ENCODE measurements at regions not wholly inside any gene's neighbourhood (a gene's known extent, or its start where the extent isn't known, plus 50 kb on each side); places are given as distances from the start of the nearest gene placed in this dataset.
"Not testable (repeated sequence)": the region's sequence is repeated elsewhere in the genome, so short reads cannot be mapped to it uniquely, and the experiment has no call there.

- H3K4me1 Mint-ChIP-seq (ENCODE audit: low read depth): no peaks in the 10 kb centered on the region
- H3K27me3 Mint-ChIP-seq (ENCODE audit: low read depth): no peaks in the 10 kb centered on the region
- H3K4me3 Mint-ChIP-seq: no peak overlapping the region
- H3K9me3 Mint-ChIP-seq: no peaks in the 10 kb centered on the region
- H3K36me3 Mint-ChIP-seq (ENCODE audit: insufficient read depth): no peaks in the 10 kb centered on the region
- no peak for ATAC-seq
- DNase-seq: no peak
Measured at GRCh38 chr4:120211408-120212015, 144.9 kb upstream of the MAD2L1 start.

GRCh38 chr4:120209706-120210105 is 143.1 kb upstream of the MAD2L1 start:
- no peak for DNase-seq
- Mint-ChIP-seq H3K27me3 (ENCODE audit: low read depth) (no peaks in the 10 kb centered on the region), H3K36me3 (ENCODE audit: insufficient read depth) (no peaks in the 10 kb centered on the region), H3K9me3 (no peaks in the 10 kb centered on the region), H3K4me3 (no peak overlapping the region), H3K4me1 (ENCODE audit: low read depth) (no peaks in the 10 kb centered on the region)
- no peak for ATAC-seq

GRCh38 chr4:120207021-120207420 is 140.4 kb upstream of the MAD2L1 start:
- H3K27me3 Mint-ChIP-seq (ENCODE audit: low read depth): no peaks in the 10 kb centered on the region

GRCh38 chr4:120202222-120202621 is 135.6 kb upstream of the MAD2L1 start:
- Mint-ChIP-seq H3K36me3 (ENCODE audit: insufficient read depth) (no peaks in the 10 kb centered on the region), H3K9me3 (no peaks in the 10 kb centered on the region), H3K4me1 (ENCODE audit: low read depth) (no peaks in the 10 kb centered on the region), H3K4me3 (no peak overlapping the region), H3K27me3 (ENCODE audit: low read depth) (peaks cover 4% of the 10 kb centered on the region)
- ATAC-seq: no peak
- DNase-seq: no peak

More at GRCh38 chr4:120207021-120207420, 140.4 kb upstream of the MAD2L1 start:
- no peak for ATAC-seq
- Mint-ChIP-seq H3K4me1 (ENCODE audit: low read depth) (no peaks in the 10 kb centered on the region), H3K4me3 (no peak overlapping the region), H3K9me3 (no peaks in the 10 kb centered on the region), H3K36me3 (ENCODE audit: insufficient read depth) (no peaks in the 10 kb centered on the region)
- no peak for DNase-seq

- DNase-seq; H3K4me3 Mint-ChIP-seq; H3K27me3 Mint-ChIP-seq (ENCODE audit: low read depth); ATAC-seq; H3K9me3 Mint-ChIP-seq; H3K4me1 Mint-ChIP-seq (ENCODE audit: low read depth); H3K36me3 Mint-ChIP-seq (ENCODE audit: insufficient read depth): not testable (repeated sequence)
Measured at GRCh38 chr4:120200573-120201110, 134.0 kb upstream of the MAD2L1 start.

GRCh38 chr4:120198411-120198810 is 131.8 kb upstream of the MAD2L1 start:
- no peak for DNase-seq
- no peak overlapping the region for H3K4me3 Mint-ChIP-seq
- no peaks in the 10 kb centered on the region for H3K36me3 Mint-ChIP-seq (ENCODE audit: insufficient read depth)
- no peaks in the 10 kb centered on the region for H3K4me1 Mint-ChIP-seq (ENCODE audit: low read depth)
- no peak for ATAC-seq
- H3K27me3 Mint-ChIP-seq (ENCODE audit: low read depth): peaks cover 4% of the 10 kb centered on the region
- H3K9me3 Mint-ChIP-seq: no peaks in the 10 kb centered on the region

GRCh38 chr4:120177603-120178002 is 111.0 kb upstream of the MAD2L1 start:
- Mint-ChIP-seq H3K27me3 (ENCODE audit: low read depth) (peaks cover 20% of the 10 kb centered on the region), H3K4me1 (ENCODE audit: low read depth) (no peaks in the 10 kb centered on the region), H3K4me3 (no peak overlapping the region), H3K9me3 (no peaks in the 10 kb centered on the region), H3K36me3 (ENCODE audit: insufficient read depth) (no peaks in the 10 kb centered on the region)
- DNase-seq (no peak), ATAC-seq (no peak)

GRCh38 chr4:120175272-120175671 is 108.6 kb upstream of the MAD2L1 start:
- peaks cover 18% of the 10 kb centered on the region for H3K27me3 Mint-ChIP-seq (ENCODE audit: low read depth)
- no peaks in the 10 kb centered on the region for H3K9me3 Mint-ChIP-seq
- no peaks in the 10 kb centered on the region for H3K4me1 Mint-ChIP-seq (ENCODE audit: low read depth)
- H3K36me3 Mint-ChIP-seq (ENCODE audit: insufficient read depth): no peaks in the 10 kb centered on the region
- H3K4me3 Mint-ChIP-seq: no peak overlapping the region
- ATAC-seq (no peak), DNase-seq (no peak)

- Mint-ChIP-seq H3K36me3 (ENCODE audit: insufficient read depth) (no peaks in the 10 kb centered on the region), H3K9me3 (no peaks in the 10 kb centered on the region), H3K4me3 (no peak overlapping the region), H3K4me1 (ENCODE audit: low read depth) (no peaks in the 10 kb centered on the region), H3K27me3 (ENCODE audit: low read depth) (no peaks in the 10 kb centered on the region)
- ATAC-seq: no peak
- no peak for DNase-seq
Measured at GRCh38 chr4:120163895-120164294, 97.2 kb upstream of the MAD2L1 start.

- H3K27me3 Mint-ChIP-seq (ENCODE audit: low read depth): peaks cover 3% of the 10 kb centered on the region
- no peak overlapping the region for H3K4me3 Mint-ChIP-seq
- DNase-seq (no peak), ATAC-seq (no peak)
- H3K4me1 Mint-ChIP-seq (ENCODE audit: low read depth): no peaks in the 10 kb centered on the region
- no peaks in the 10 kb centered on the region for H3K9me3 Mint-ChIP-seq
- H3K36me3 Mint-ChIP-seq (ENCODE audit: insufficient read depth): no peaks in the 10 kb centered on the region
Measured at GRCh38 chr4:120158841-120159463, 92.3 kb upstream of the MAD2L1 start.

- Mint-ChIP-seq H3K9me3 (no peaks in the 10 kb centered on the region), H3K4me3 (no peak overlapping the region), H3K27me3 (ENCODE audit: low read depth) (peaks cover 3% of the 10 kb centered on the region), H3K4me1 (ENCODE audit: low read depth) (no peaks in the 10 kb centered on the region), H3K36me3 (ENCODE audit: insufficient read depth) (no peaks in the 10 kb centered on the region)
- DNase-seq (no peak), ATAC-seq (no peak)
Measured at GRCh38 chr4:120158046-120158445, 91.4 kb upstream of the MAD2L1 start.

- ATAC-seq (no peak), DNase-seq (no peak)
- Mint-ChIP-seq H3K9me3 (no peaks in the 10 kb centered on the region), H3K4me3 (no peak overlapping the region), H3K36me3 (ENCODE audit: insufficient read depth) (no peaks in the 10 kb centered on the region), H3K4me1 (ENCODE audit: low read depth) (no peaks in the 10 kb centered on the region), H3K27me3 (ENCODE audit: low read depth) (peaks cover 3% of the 10 kb centered on the region)
Measured at GRCh38 chr4:120156120-120156718, 89.6 kb upstream of the MAD2L1 start.

- ATAC-seq (no peak), DNase-seq (no peak)
- H3K27me3 Mint-ChIP-seq (ENCODE audit: low read depth): peaks cover 3% of the 10 kb centered on the region
- H3K4me1 Mint-ChIP-seq (ENCODE audit: low read depth): no peaks in the 10 kb centered on the region
- no peaks in the 10 kb centered on the region for H3K36me3 Mint-ChIP-seq (ENCODE audit: insufficient read depth)
- no peak overlapping the region for H3K4me3 Mint-ChIP-seq
- no peaks in the 10 kb centered on the region for H3K9me3 Mint-ChIP-seq
Measured at GRCh38 chr4:120155287-120155686, 88.6 kb upstream of the MAD2L1 start.

GRCh38 chr4:120144634-120145033 is 78.0 kb upstream of the MAD2L1 start:
- Mint-ChIP-seq H3K9me3 (no peaks in the 10 kb centered on the region), H3K27me3 (ENCODE audit: low read depth) (peaks cover 3% of the 10 kb centered on the region), H3K4me1 (ENCODE audit: low read depth) (no peaks in the 10 kb centered on the region), H3K4me3 (no peak overlapping the region), H3K36me3 (ENCODE audit: insufficient read depth) (no peaks in the 10 kb centered on the region)
- ATAC-seq: no peak
- DNase-seq: no peak

GRCh38 chr4:120144041-120144440 is 77.4 kb upstream of the MAD2L1 start:
- no peak for DNase-seq

More at GRCh38 chr4:120144041-120144440, 77.4 kb upstream of the MAD2L1 start:
- H3K4me1 Mint-ChIP-seq (ENCODE audit: low read depth): no peaks in the 10 kb centered on the region
- no peaks in the 10 kb centered on the region for H3K36me3 Mint-ChIP-seq (ENCODE audit: insufficient read depth)
- H3K4me3 Mint-ChIP-seq: no peak overlapping the region
- peaks cover 3% of the 10 kb centered on the region for H3K27me3 Mint-ChIP-seq (ENCODE audit: low read depth)
- ATAC-seq: no peak
- H3K9me3 Mint-ChIP-seq: no peaks in the 10 kb centered on the region
